CD4-positive, alpha-beta T cell treated with Interleukin-10 for 1 hour (primary cell): ENCODE measurements at regions not wholly inside any gene's neighbourhood (a gene's known extent, or its start where the extent isn't known, plus 50 kb on each side); places are given as distances from the start of the nearest gene placed in this dataset.
"Not testable (repeated sequence)": the region's sequence is repeated elsewhere in the genome, so short reads cannot be mapped to it uniquely, and the experiment has no call there.

Experiments used
- DNase-seq: peaks from one replicate; pipeline ENCODE4 v3.0.0-alpha.2; 2020

DNA sequence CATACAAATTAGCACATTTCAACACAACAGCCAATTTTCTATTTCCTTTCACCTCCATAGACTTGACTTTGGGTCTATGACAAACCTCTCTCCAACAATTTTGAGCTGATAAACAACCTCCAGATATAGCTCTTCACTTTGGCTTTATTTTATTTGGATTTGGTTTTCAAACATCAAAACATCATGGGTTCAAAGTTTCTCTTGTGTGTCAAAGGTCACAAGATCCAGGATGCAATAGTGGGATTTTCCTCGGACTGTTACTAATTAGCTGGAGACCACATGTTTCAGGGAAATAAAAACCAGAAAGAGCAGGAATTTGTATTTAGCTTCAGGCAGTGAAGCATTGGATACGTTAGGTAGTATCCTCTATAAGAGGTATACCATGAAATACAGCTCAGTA, 351.0 kb upstream of the SOX9 start:
- DNase-seq = no peak

DNA sequence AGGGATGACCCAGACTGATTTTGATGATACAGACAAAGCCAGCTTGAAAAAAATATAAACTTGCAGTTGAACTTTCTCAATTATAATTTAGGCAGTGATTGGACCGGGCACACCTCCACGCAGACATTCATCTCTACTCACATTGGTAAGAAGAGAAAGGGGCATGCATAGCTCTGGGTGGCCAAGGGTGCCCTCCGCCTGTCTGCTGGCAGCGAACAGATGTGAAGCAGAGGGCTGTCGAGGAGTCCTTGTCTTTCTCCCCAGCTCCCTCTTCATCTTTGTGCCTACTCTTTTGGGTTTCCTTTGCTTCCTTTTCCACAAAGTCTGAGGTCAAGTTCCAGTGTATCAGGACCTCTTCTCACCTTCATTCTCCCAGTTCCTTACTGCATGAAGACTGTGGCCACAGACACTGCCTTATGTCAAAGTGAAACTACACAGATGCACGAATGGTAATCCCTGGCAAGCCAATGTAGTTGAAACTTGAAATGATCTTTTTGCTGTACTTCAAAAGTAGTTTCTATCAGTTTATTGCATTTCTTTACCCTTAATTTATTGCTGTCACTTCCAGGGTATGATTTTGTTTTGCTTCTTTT, 343.7 kb upstream of the SOX9 start:
- DNase-seq = no peak

GRCh38 chr17:71779482-71779881, 341.3 kb upstream of the SOX9 start:
- no peak for DNase-seq

DNA sequence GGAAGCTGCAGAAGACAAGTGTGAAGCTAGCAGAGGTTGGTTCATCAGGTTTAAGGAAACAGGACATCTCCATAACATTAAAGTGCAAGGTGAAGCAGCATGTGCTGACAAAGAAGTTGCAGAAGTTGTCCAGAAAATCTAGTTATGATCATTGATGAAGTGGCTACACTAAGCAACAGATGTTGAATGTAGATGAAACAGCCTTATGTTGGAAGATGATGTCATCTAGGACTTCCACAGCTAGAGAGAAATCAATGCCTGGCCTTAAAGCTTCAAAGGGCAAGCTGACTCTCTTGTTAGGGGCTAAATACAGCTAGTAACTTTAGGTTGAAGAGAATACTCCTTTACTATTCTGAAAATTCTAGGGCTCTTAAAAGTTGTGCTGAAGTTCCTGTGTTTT, 340.2 kb upstream of the SOX9 start:
- DNase-seq = no peak

GRCh38 chr17:71782021-71782420, 338.8 kb upstream of the SOX9 start:
- DNase-seq = not testable (repeated sequence)

DNA sequence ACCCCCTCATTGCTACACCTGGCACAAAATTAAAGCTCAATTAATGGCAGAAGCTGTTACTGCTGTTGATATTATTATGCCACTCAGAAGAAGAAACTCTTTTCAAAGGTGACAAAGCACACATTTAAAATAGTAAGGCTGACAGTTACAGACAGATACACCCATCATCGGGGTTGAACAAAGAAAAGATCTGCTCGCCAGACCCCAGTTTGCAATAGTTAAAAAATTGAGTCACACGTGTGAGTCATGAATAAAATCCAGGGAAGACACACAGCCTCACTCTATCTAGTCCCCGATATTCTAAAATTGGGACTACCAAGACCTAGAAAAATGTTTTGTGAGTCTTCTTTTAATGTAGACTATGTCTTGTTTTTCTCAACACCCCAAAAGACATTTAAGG, 330.0 kb upstream of the SOX9 start:
- no peak for DNase-seq

GRCh38 chr17:71791311-71791710, 329.5 kb upstream of the SOX9 start:
- no peak for DNase-seq

DNA sequence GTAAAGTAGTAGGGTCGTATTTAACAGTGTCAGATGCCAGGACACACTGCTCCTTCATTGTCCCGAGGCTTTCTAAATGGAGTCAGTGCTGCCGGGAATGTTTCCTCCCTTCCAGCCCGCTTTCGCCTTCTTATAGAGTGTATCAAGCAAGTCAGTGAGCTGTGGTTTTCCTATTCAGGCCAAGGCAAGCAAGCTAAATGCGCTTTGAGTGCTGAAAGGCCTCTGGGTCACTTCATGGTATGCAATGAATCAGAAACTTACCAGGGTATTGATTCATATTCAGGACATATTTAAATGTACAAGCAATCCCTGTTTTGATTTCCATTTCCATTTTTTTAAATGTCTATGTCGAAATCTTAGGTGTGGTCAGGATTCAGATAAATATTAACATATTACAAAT, 327.9 kb upstream of the SOX9 start:
- DNase-seq = no peak

GRCh38 chr17:71793518-71793917, 327.3 kb upstream of the SOX9 start:
- no peak for DNase-seq

GRCh38 chr17:71798701-71799100, 322.1 kb upstream of the SOX9 start:
- no peak for DNase-seq

GRCh38 chr17:71799657-71800056, 321.2 kb upstream of the SOX9 start:
- DNase-seq = no peak

DNA sequence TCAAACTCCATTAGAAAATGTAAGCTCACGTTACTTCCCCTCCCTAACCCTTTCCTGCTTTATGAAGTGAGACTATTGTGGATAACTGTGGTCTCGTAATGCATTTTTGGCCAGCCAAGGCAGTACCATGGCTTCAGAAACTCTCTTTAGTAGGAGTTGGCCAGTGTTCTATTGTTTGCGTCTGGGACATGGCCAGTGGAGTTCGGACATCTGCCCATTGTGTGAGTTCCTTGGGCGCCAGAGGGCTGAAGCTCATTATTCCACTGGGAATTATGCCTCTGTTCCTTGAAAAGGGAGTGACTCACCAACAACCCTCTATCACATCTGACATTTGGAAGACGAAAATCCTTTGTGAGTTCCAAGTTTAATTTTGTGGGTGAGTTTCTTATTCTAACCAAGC, 319.5 kb upstream of the SOX9 start:
- DNase-seq = no peak

DNA sequence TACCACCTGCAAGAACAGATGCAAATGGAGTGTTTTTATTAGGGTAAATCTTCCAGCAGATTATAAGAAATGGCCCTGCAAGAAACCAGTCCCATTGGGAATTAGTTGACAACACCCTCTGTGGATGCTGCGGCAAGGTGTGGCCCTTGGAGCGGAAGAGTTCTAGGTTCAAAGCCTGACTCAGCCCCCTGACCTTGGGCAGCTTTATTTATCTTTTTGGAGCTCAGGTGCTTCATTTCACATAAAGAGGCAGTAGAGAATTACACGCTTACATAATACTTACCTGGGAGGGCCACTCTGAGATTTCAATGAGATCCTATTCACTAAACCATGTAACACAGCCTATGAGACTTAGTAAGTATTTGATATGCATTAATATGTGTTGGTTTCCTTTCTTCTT, 318.2 kb upstream of the SOX9 start:
- DNase-seq = no peak

DNA sequence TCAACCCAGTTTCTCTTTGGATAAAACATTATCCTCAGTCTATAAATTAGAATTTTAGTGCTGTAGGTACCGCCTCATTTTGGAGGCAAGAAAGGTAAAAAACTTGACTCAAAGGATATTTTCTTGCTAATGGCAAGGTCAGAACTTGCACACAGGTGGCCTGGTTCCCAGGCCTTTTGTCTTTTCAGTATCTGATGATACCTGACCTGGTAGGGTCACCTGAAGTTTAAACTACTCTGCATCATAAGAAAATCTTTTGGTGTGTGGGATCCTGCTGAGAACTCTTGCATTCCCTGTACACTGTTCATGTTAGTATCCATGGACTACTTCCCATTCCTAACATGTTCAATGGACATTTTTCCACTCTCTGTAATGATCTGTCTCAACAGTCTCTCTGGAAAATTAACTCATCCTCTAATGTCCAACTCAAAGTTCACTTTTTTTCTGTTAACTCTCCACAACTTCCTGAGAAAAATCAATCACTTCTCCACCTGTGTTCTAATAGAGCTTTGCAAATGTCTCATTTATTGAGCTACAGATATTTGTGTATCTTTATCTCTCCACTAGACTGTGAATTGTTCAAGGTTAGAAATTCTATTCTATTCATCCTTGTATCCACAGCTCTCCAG, 317.1 kb upstream of the SOX9 start:
- DNase-seq = no peak

DNA sequence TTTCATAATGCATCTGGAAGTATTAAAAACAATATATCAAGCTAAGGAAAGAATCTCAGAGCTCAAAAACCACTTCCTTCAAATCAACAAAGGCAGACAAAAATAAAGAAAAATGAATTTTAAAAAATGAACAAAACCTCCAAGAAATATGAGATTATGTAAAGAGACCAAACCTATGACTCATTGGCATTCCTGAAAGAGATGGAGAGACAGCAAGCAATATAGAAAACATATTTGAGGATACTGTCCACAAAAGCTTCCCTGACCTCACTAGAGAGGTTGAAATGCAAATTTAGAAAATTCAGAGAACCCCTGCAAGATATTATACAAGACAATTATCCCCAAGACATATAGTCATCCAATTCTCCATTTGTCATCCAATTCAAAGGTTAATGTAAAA, 311.3 kb upstream of the SOX9 start:
- DNase-seq = no peak

GRCh38 chr17:71813861-71814260, 307.0 kb upstream of the SOX9 start:
- DNase-seq = not testable (repeated sequence)

DNA sequence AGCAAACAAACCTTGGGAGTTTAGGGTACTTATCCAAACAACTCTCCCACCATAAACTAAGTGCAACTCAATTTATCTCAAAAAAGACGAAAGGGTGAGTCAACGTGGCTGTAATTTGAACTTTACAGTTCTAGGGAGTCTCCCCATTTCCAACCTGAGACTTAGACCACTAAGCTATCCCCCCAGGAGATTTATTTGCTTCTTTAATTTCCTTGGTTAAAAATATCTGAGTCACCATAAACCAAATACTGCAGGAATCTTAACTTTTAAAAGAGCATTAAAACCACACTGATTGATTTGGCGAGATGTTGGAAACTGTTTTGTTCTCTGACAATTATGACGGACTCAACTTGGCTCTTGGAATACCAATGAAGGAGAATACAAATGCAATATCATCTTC, 299.3 kb upstream of the SOX9 start:
- no peak for DNase-seq

GRCh38 chr17:71824671-71825070, 296.1 kb upstream of the SOX9 start:
- no peak for DNase-seq

GRCh38 chr17:71825687-71826086, 295.1 kb upstream of the SOX9 start:
- no peak for DNase-seq

DNA sequence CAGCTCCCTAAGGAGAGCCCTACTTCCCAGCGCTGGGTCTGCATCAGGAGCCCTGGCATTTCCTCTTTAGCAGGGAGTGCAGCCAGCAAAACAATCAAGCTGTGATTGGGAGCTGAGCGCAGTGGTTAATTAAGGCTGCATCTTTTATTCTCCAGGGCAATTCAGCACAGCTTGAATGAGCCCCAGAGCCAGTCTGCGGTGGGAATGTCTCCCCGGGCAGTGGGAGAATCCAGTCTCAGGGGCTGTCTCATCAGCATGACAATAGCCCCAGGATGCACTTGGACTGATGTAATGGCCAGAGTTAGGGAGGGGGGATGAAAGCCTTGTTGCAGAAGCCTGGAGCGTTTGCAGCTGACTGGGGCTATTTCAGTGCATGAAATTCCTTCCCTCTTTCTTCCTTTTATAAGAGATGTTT, 292.6 kb upstream of the SOX9 start:
- DNase-seq = no peak

DNA sequence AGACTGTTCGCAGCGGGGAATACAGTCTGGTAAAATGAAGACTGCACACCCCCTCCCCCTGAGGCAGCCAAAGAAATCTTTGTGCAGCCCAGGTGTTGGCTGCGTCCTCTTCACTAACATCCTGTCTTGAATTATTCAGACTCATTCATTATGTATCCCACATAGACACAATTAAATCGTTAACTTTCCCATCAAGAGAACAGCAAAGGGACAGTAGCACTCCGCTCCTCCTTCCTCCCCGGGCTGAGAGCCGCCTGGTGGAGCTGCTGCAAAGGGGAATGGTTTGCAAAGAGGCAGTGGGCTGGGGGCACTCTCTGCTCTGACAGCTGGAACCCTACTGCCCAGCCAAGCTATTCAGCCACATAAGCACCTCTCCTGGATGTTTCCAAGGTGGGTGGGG, 290.0 kb upstream of the SOX9 start:
- DNase-seq = no peak

- no peak for DNase-seq
These were observed 277.8 kb upstream of the SOX9 start for GRCh38 chr17:71842986-71843385.

DNA sequence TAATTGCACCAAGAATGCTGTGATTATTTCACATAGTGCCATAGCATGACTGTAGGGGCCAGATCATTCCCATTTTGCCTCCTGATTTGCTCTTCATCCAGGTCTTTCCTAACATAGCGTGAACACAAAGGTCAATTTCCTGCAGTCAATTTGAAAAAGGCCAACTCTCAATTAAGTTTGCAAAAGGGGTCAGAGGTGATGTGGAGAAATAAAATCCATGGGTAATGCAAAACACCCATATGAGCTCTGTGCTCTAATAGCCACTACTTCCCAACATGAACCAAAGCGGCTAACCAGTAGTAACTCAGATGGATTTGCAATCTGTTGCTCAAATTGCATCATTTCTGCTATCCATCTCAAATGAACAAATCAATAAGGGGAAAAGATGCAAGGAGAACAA, 275.5 kb upstream of the SOX9 start:
- DNase-seq = no peak

DNA sequence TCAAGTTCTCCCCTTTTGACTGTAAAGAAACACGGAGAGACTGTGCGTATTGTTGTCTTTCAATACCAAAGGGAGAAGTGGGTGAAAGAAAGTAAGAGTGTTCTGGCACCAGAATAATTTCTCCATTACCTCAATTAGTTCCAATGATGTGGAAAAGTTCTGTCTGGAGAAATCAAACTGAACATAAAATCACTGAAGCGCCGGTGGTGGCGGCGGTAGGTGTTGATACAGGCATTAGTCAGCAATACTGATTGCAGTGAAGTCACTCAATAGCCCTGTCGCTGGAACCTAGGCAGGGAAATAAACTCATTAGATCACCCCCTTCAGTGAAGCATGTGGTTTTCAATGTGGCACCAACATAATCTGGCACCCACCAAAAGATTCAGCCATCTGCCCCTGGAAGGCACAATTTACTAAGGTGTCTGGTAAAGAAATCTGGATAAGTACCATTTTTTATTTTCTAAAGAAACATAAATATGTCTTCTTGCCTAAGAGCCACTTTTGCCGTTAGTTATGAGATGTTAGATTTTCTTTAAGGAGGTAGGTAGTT, 274.2 kb upstream of the SOX9 start:
- DNase-seq = no peak
